Endothelial cell of umbilical vein (primary cell): ENCODE measurements at regions not wholly inside any gene's neighbourhood (a gene's known extent, or its start where the extent isn't known, plus 50 kb on each side); places are given as distances from the start of the nearest gene placed in this dataset.

ENCODE experiments used
- BruUV-seq: library from RNA; stranded (reverse); fragments of 400-500 nt; replicated peaks from 2 replicates; lab custom pipeline; 2021; lab: Mats Ljungman, UMichigan
- CTCF ChIA-PET: fragments of 300-600, 350-600 bp; sonication (Branson Sonifier 250); formaldehyde crosslinking; loops from one replicate; lab custom pipeline; 2021; ENCODE audit warnings: antibody characterized with exemption, inconsistent platforms; lab: Charles Lee
- POLR2A ChIA-PET: fragments of 300-600, 350-600 bp; sonication (Branson Sonifier 250); formaldehyde crosslinking; loops from one replicate; lab custom pipeline; 2021; ENCODE audit warnings: antibody characterized with exemption, inconsistent platforms; lab: Charles Lee
- DNase-seq: peaks from one replicate; pipeline ENCODE4 v3.0.0-alpha.2; 2011; ENCODE audit warnings: low read depth, low spot score
- FAIRE-seq: peaks from 2 replicates; lab custom pipeline; 2011; peaks lifted over from hg19 to GRCh38; lab: Jason Lieb, UNC
- H2AFZ ChIP-seq: 2 replicates; pipeline ENCODE4 v1.6.0; 2012; ENCODE audit warnings: low read depth, low read length, control low read depth, inconsistent platforms
- H3K27ac ChIP-seq: 2 replicates; pipeline ENCODE4 v1.5.1; 2011; ENCODE audit warnings: low read depth, mild to moderate bottlenecking, control low read depth, low read length, moderate library complexity; ENCODE audit not compliant: insufficient read depth
- H3K27me3 ChIP-seq, 2 experiments: 2 replicates each; pipeline versions ENCODE4 v1.6.0 to v1.6.1; 2011; ENCODE audit warnings: low read length in 2 of 2, mixed read lengths in 1 of 2; ENCODE audit not compliant: control insufficient read depth in 2 of 2, insufficient read depth in 2 of 2
- H3K36me3 ChIP-seq, 2 experiments: 2 replicates in 1 of 2; 3 replicates in 1 of 2; pipeline ENCODE4 v1.5.1; 2011; ENCODE audit warnings: low read length in 2 of 2, mild to moderate bottlenecking in 1 of 2, moderate library complexity in 1 of 2; ENCODE audit not compliant: control insufficient read depth in 2 of 2, insufficient read depth in 2 of 2; ENCODE audit errors: extremely low read depth in 1 of 2
- H3K4me1 ChIP-seq: 3 replicates; pipeline ENCODE4 v1.5.1; 2011; ENCODE audit warnings: mild to moderate bottlenecking, low read length; ENCODE audit not compliant: control insufficient read depth, insufficient read depth; ENCODE audit errors: extremely low read depth
- H3K4me2 ChIP-seq: 2 replicates; pipeline ENCODE4 v1.6.1; 2011; ENCODE audit warnings: low read length, control low read depth, mixed read lengths; ENCODE audit not compliant: insufficient read depth
- H3K4me3 ChIP-seq, 3 experiments: fragments of 200-600 bp in 1 of 3; sonication (generic), shearing (Covaris generic) in 1 of 3; replicated peaks in 1 of 3; 2 replicates each; pipeline ENCODE4 v1.5.1; 2011 to 2016; ENCODE audit warnings: control low read depth in 3 of 3, low read length in 3 of 3, mild to moderate bottlenecking in 2 of 3, inconsistent platforms in 1 of 3, low read depth in 1 of 3, moderate library complexity in 1 of 3; ENCODE audit not compliant: insufficient read depth in 1 of 3
- H3K79me2 ChIP-seq: 2 replicates; pipeline ENCODE4 v1.6.0; 2012; ENCODE audit warnings: low read length, inconsistent platforms; ENCODE audit not compliant: control insufficient read depth, insufficient read depth
- H3K9ac ChIP-seq: replicated peaks from 2 replicates; pipeline ENCODE3; 2011; ENCODE audit warnings: low read length, control low read depth; ENCODE audit not compliant: insufficient read depth; ENCODE audit errors: extremely low read depth
- H3K9me1 ChIP-seq: replicated peaks from 3 replicates; pipeline ENCODE4 v1.6.0; 2011; ENCODE audit warnings: mild to moderate bottlenecking, low read length; ENCODE audit not compliant: control insufficient read depth, insufficient read depth; ENCODE audit errors: extremely low read depth
- H3K9me3 ChIP-seq: replicated peaks from 2 replicates; pipeline ENCODE4 v1.5.1; 2012; ENCODE audit warnings: low read length, inconsistent platforms; ENCODE audit not compliant: control insufficient read depth, insufficient read depth
- H4K20me1 ChIP-seq: replicated peaks from 2 replicates; pipeline ENCODE3; 2011; ENCODE audit warnings: mild to moderate bottlenecking, low read length; ENCODE audit not compliant: control insufficient read depth, insufficient read depth; ENCODE audit errors: extremely low read depth
- CTCF ChIP-seq, 2 donors: IDR thresholded peaks; 1 replicate in 1 of 2; 2 replicates in 1 of 2; pipeline ENCODE4 v1.5.1; 2011; ENCODE audit warnings: low read length in 2 of 2, mild to moderate bottlenecking in 2 of 2, moderate library complexity in 2 of 2, control low read depth in 1 of 2, inconsistent platforms in 1 of 2, low read depth in 1 of 2; ENCODE audit not compliant: insufficient read depth in 1 of 2; ENCODE audit errors: extremely low read depth in 1 of 2
- EZH2 ChIP-seq: IDR thresholded peaks from 2 replicates; pipeline ENCODE4 v1.6.1; 2012; ENCODE audit warnings: borderline replicate concordance, low read depth, mild to moderate bottlenecking, moderate library complexity, low read length, inconsistent platforms; ENCODE audit not compliant: severe bottlenecking
- POLR2A ChIP-seq: IDR thresholded peaks from 2 replicates; pipeline ENCODE4 v1.6.1; 2012; ENCODE audit warnings: low read depth, mild to moderate bottlenecking, control low read depth, low read length
- POLR2AphosphoS5 ChIP-seq: IDR thresholded peaks from 2 replicates; pipeline ENCODE4 v1.6.1; 2012; ENCODE audit warnings: low read depth, mild to moderate bottlenecking, control low read depth, low read length, moderate library complexity; ENCODE audit not compliant: insufficient read depth
- dilution Hi-C: fragments of 300-500 bp; cut with MboI; formaldehyde crosslinking; loops from one replicate; pipeline ENCODE4 v1.15.0; 2019; ENCODE audit warnings: low sequenced_read_pairs; ENCODE audit not compliant: extremely low pct_ligation_motif_present
- intact Hi-C: fragments of 100-400 bp; cut with micrococcal nuclease; formaldehyde crosslinking; loops from one replicate; pipeline ENCODE4 v1.10.0; 2022

- H3K9ac ChIP-seq = no peak overlapping the region
- DNase-seq (peak; percentile 71), FAIRE-seq (peak; percentile 81)
- ChIA-PET POLR2A (no interaction called here), CTCF (interaction anchor here (0.6 to 2.7 kb wide), 46 partner anchors 9 to 1775 kb away, joined by 3 to 149 read pairs (median 4); partner anchors contain the start of gene ACVR2A)
- peak overlapping the region; percentile 7 for H2AFZ ChIP-seq
- intact Hi-C loops = loop anchor here (1.0 to 5.0 kb wide), 6 partner anchors 193 to 1775 kb away; no protein-coding TSS in a partner anchor
- H3K27me3 ChIP-seq = no peaks in the 10 kb centered on the region
- BruUV-seq = no TSS peak
- no peaks in the 10 kb centered on the region for H3K9me1 ChIP-seq
- no peaks in the 10 kb centered on the region for H4K20me1 ChIP-seq
- H3K4me2 ChIP-seq = peak overlapping the region; percentile 23
- H3K27ac ChIP-seq = no peak overlapping the region
- H3K4me1 ChIP-seq = no peaks in the 10 kb centered on the region
- no peaks in the 10 kb centered on the region for H3K79me2 ChIP-seq
- dilution Hi-C loops = no loop called here
- H3K9me3 ChIP-seq = no peaks in the 10 kb centered on the region
- peak; percentile 31 to 43 for TF ChIP-seq CTCF (IDR thresholded peaks at IDR 0.05; ENCODE audit: extremely low read depth in 1 of 2, insufficient read depth in 1 of 2, low read depth in 1 of 2, low read length in 2 of 2)
- TF ChIP-seq EZH2 = no peak
- H3K36me3 ChIP-seq = no peaks in the 10 kb centered on the region
- no peak overlapping the region for H3K4me3 ChIP-seq
Observed at GRCh38 chr2:146734042-146734820, 1110.6 kb upstream of the ACVR2A start.

- FAIRE-seq (no peak), DNase-seq (no peak)
- Histone ChIP-seq H2AFZ (no peak overlapping the region), H3K79me2 (no peaks in the 10 kb centered on the region), H3K27ac (no peak overlapping the region), H3K9me3 (no peaks in the 10 kb centered on the region), H3K9me1 (no peaks in the 10 kb centered on the region), H3K4me3 (no peak overlapping the region), H3K36me3 (no peaks in the 10 kb centered on the region), H3K4me2 (no peak overlapping the region), H4K20me1 (no peaks in the 10 kb centered on the region), H3K27me3 (no peaks in the 10 kb centered on the region), H3K4me1 (no peaks in the 10 kb centered on the region), H3K9ac (no peak overlapping the region)
- dilution Hi-C loops (no loop called here), intact Hi-C loops (loop anchor here (5.0 kb wide), 1 partner anchor 1111 kb away; no protein-coding TSS in a partner anchor)
- ChIA-PET POLR2A (no interaction called here), CTCF (interaction anchor here (1.2 to 3.9 kb wide), 3 partner anchors 315 to 1180 kb away, joined by 3 to 24 read pairs (median 4); no protein-coding TSS in a partner anchor)
- TF ChIP-seq POLR2AphosphoS5 (no peak), CTCF (IDR thresholded peaks at IDR 0.05; ENCODE audit: extremely low read depth in 1 of 2, insufficient read depth in 1 of 2, low read depth in 1 of 2, low read length in 2 of 2) (no peak), POLR2A (no peak)
- no TSS peak for BruUV-seq
Observed at GRCh38 chr2:146730882-146731281, 1113.9 kb upstream of the ACVR2A start.
